Activated CD4-positive, CD25-positive, alpha-beta regulatory T cell (primary cell): ENCODE measurements at regions not wholly inside any gene's neighbourhood (a gene's known extent, or its start where the extent isn't known, plus 50 kb on each side); places are given as distances from the start of the nearest gene placed in this dataset.
"Not testable (repeated sequence)": the region's sequence is repeated elsewhere in the genome, so short reads cannot be mapped to it uniquely, and the experiment has no call there.

ENCODE experiments used
- DNase-seq, 4 experiments: peaks; one replicate each; lab custom pipeline; 2025; lab: John Stamatoyannopoulos, UW

DNA sequence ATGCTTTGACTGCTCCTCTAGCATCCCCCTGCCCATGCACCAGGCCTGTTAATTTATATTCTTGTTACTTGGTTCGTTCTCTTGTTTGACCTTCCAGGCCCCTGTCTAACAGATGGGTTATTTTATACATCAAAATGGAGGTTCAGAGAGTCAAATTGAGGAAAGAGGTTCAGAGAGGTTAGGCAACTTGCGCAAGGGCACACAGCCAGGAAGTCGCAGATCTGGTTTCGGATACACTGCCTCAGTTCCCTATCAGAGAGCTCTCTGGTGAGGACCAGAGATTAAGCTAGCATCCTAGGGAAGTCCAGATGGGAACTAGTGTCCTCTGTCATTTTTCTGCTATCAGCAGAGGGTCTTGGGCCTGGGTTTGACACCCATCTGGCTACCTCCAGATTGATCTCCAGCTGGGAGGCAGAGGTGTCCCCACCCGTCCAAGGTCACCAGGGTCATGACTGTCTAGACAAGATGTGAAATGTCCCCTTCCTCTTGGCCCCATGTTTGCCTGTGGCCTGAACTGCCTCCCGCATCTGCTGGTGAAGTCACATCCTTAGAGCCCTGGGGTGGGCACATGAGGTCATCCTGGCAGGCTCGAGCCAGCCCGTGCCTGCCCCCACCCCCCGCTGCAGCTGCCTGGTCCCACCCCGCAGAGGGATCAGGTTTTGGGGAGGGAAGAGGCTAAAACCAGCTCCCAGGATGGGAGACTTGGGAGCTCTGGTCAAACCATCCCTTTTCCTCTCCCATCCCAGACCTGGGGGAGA, 84.3 kb upstream of the NCOR2 start:
- no peak for DNase-seq

DNA sequence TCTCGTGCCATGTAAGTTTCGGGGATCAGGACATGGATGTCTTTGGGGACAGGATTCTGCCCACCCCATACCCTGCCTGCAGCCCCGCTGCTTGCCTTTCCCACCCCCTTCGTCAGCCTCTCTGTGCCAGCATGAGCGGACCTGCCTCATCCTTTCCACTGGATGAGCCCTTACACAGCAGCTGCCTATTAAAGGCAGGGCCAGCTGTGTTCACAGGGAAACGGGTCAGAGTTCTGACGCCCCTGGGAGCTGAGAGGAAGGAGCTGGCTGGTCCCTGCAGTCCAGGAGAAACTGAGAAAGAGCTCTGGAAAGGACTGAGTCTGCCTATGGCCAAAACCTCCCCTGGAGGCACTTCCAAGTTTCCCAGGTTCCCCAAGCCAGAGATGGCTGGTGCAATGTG, 83.5 kb upstream of the NCOR2 start:
- DNase-seq, result no peak

DNA sequence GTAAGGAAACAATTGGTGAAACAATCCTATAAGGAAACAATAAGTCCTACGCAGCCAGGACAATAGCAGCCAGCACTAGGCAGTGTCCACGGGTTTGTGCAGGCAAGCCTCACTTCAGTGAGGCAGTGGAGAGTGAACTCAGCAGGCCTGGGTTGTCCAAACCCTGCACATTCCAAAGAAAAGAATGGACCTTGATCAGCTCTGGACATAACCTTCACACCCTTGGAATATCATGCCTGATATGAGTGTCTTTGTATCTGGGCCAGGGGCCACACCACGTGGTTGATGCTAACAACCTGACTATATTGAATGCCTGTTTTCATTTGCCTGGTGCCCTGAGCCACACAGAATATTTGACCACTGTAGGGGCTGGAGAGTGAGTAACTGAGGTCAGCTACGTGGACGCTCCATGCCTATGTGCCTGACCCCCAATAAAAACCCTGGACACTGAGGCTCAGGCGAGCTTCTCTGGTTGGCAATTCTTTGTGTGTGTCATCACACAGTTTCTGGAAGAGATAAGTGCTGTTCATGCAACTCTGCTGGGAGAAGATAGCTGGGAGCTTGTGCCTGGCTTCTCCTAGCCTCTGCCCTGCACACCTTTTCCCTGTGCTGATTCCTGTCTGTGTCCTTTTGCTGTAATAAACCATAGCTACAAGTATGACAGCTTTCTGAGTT, 81.4 kb upstream of the NCOR2 start:
- DNase-seq, result no peak

DNA sequence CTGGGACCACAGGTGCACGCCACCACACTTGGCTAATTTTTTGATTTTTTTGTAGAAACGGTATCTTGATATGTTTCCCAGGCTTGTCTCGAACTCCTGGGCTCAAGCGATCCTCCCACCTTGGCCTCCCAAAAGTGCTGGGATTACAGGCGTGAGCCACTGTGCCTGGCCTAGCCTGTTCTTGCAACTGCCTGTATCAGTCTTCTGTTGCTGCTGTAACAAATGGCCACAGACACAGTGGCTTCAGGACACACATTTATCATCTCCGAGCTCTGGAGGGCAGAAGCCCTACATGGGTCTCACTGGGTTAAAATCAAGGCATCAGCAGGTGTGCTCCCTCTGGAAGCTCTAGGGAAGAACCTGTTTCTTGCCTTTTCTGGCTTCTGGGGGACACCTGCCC, 79.9 kb upstream of the NCOR2 start:
- DNase-seq, result no peak

DNA sequence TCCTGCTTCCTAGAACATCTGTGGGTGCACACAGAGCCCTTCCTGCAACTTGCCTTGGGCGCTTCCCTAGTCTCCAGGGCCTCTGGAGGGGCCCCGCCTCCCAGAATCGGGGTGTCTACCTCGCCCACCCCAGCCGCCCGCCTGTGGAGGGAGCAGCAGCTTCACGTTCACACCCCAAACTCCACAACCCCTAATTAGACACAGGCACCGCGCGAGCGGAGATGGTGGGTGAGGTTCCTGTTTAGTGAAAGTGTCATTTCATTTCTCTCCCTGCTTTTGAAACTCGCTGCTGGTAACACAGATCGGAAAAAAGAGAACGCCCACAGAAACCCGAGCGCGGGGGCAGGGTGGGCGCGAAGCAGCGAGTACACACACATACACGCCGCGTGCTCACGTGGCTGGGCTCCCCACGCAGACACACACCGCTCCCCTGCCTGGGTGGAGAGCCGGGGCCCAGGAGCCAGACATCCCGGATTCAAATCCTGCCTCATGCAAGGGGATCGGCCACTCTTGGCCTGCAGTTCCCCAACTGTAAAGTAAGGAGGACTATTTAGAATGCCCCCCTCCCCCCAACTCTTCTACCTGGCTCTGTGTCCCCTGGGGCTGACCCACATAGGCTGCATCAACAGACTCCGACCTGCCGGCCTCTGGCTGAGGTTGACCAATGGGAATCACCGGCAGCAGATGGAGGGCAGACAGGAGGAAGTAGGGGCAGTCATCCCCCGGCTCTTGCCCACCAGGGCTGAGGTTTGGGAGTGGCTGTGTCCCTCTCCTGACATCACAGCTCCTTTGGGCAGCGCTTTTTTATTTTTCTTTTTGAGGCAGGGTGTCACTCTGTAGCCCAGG, 79.2 kb upstream of the NCOR2 start:
- DNase-seq, result no peak

DNA sequence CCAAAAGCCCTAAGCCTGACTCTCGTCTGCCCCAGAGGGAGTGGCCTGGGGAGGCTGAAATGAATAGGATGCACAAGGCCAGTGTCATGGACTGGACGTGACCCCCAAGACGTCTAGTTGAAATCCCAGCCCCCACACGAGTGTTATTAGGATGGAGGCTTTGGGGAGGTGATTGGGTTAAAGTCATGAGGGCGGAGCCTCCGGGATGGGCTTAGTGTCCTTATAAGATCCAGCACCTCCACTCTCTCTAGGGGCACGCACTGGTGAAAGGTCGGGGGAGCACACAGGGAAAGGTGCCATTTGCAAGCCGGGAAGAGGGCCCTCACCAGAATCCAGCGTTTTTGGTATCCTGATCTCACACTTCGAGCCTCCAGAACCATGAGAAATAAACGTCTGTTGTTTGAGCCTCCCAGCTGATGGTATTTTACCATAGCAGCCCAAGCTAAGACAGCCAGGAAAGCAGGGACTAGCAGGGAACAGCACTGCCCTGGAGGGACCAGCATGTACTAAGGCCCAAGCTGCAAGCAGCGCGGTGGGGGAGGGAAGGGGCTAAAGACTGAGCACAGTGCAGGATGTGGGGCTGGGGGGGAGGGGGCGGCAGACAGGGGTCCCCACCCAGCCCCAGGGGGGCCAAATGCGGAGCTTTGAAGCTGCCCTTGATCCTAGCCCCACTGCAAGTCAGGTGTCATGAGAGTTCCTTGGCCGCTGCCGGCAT, 78.3 kb upstream of the NCOR2 start:
- DNase-seq, result no peak

DNA sequence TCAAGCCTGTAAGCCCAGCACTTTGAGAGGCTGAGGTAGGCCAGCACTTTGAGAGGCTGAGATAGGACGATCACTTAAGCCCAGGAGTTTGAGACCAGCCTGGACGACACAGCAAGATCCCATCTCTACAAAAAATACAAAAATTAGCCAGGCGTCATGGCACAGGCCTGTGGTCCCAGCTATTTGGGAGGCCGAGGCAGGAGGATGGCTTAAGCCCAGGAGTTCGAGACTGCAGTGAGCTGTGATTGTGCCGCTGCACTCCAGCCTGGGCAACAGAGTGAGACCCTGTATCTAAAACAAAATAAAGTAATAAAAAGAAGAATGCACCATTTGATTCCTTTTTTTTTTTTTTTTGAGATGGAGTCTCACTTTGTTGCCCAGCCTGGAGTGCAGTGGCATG, 76.4 kb upstream of the NCOR2 start:
- DNase-seq, result not testable (repeated sequence)

DNA sequence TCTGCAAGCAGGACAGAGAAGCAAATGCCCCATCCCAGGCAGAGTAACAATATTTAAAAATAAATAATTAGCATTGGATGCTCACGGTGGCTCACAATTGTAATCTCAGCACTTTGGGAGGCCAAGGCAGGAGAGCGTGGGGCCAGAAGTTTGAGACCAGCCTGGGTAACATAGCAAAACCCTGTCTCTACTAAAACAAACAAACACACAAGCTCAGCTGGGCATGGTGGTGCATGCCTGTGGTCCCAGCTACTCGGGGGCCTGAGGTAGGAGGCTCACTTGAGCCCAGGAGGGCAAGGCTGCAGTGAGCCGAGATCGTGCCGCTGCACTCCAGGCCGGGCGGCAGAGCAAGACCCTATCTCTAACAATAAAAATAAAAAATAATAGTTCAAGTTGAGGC, 74.7 kb upstream of the NCOR2 start:
- DNase-seq, result no peak

DNA sequence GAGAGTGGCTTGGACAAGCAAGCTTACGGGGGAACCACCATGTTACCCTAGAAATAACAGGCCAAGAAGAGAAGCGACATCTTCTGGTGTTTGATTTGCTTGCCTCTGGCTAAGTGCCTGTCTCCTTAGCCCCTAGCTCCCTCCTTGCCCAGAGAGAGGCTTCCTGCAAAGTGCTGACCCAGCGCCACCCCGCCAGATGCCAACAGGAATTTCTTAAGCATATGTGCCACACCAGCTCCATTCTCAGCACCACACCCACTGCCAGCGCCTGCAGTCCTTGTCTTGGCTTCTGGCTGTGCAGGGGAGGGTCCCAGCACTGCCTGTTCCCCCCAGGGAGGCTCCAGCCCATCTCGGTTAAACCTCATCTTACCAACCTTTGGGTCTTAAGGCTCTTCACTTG, 74.2 kb upstream of the NCOR2 start:
- DNase-seq, result no peak

DNA sequence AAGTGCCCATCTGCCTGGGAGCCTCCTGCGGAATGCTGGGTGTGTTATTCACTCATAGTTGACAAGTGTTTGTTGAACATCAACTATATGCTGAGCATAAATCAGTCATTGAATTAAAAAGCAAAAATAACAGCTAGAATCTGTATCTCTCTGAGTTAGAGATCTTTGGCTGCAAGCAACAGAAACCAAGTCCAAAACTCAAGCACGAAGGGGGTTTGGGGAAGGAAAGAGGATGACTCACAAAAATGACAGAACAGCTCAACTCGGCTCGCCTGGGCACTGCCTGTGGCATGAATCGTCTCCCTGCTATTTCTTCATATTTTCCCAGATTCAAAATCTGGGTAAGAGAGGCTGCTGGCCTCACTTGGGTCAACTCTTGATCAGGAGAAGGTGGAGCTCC, 72.6 kb upstream of the NCOR2 start:
- DNase-seq, result no peak

DNA sequence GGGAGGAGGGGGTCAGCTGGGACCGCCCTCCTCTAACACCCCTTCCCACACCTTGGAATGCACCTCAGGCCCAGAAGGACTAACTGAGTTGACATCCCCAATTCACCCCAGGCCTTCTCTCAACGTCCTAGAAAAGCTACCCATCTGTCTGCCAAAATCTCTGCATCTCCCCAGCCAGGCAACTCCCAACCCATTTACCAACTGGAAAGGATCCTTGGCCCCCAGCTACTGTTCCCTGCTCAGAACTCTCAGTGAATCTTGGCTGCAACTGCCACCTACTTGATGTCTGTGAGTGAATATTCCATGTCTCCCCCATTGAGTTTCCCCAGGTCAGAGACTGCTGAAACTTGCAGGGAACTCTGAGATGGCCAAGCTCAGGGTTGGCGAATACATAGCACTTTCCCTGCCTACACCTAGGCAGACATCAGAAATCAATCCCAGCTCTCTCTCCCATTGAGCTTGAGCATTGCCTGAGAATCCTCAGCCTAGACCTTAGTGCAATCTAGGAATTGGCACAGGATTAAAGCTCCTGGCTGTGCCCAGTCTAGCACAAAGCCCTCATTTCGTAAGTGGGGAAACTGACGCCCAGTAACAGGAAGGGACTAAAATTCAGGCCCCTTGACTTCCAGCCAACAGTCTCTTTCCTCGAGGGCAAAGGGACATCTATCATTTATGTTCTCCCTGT, 71.9 kb upstream of the NCOR2 start:
- no peak for DNase-seq

DNA sequence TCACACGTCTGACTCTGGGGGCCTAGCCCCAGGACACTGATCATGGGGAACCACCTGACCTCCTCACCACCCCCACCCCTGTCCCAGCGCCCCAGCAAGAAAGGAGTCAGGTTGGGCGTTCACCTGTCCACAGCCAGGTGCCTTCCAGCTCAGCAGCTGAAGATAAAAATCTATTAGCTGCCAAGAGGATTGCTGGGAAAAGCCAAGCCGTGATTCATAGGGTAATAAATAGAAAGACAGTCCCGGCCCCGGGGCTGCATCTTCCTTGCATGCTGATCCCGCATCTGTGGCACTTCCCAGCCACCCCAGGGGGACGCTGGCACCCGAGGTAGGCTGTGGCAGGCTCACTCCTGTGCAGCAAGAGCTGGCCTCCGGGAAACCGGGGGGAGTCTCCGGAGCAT, 70.2 kb upstream of the NCOR2 start:
- no peak for DNase-seq

DNA sequence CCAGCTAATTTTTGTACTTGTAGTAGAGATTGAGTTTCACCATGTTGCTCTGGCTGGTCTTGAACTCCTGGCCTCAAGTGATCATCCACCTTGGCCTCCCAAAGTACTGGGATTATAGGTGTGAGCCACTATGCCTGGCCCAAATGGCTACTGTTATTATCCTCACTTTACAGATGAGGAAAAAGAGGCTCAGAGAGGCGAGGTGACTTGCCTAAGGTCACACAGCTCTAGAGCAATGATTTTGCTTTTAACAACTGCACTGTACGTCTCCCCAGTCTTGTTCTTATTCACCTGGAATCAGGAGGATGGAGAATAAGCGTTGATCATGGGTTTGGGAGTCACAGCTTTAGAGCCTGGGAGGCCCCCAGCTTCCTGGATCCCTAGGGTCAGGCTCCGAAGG, 69.8 kb upstream of the NCOR2 start:
- DNase-seq, result no peak

DNA sequence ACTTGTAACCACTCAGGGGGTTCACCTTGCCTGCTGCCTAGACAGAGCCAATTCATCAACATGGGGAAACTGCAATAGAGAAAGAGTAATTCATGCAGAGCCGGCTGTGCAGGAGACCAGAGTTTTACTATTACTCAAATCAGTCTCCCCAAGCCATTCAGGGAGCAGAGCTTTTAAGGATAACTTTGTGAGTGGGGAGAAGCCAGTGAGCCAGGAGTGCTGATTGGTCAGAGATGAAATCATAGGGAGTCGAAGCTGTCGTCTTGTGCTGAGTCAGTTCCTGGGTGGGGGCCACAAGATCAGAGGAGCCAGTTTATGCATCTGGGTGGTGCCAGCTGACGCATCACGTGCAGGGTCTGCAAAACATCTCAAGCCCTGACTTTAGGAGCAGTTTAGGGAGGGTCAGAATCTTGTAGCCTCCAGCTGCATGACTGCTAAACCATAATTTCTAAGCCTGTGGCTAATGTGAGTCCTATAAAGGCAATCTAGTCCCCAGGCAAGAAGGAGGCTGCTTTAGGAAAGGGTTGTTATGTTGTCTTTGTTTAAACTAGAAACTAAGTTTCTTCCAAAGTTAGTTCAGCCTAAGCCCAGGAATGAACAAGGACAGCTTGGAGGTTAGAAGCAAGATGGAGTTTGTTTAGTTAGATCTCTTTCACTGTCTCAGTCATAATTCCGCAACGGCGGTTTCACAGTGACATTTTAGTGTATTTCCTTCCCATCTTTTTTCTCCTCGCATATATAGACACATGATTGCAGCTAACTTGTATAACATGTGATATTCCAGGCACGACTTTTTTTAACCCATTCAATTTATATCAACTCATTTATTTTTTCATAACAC, 68.9 kb upstream of the NCOR2 start:
- DNase-seq, result peak in 2 of 4 experiments; percentile 18

DNA sequence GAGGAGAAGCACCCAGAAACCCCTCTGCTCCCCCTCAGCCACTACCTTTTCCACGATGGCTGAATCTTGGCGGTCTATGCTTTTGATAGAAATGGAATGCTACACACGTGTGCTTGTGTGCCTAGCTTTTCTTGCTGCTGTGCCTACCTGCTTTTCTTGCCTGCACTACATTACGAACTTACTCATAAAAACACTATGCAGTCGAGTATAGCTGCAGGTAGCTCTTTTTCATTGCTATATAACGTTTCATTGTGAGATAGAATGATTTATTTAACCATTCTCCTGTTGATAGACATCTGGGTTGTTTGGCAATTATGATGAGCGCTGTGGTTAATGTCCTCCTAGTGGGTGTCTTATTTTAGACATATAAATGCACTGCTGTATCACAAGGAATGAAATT, 67.9 kb upstream of the NCOR2 start:
- DNase-seq, result no peak

DNA sequence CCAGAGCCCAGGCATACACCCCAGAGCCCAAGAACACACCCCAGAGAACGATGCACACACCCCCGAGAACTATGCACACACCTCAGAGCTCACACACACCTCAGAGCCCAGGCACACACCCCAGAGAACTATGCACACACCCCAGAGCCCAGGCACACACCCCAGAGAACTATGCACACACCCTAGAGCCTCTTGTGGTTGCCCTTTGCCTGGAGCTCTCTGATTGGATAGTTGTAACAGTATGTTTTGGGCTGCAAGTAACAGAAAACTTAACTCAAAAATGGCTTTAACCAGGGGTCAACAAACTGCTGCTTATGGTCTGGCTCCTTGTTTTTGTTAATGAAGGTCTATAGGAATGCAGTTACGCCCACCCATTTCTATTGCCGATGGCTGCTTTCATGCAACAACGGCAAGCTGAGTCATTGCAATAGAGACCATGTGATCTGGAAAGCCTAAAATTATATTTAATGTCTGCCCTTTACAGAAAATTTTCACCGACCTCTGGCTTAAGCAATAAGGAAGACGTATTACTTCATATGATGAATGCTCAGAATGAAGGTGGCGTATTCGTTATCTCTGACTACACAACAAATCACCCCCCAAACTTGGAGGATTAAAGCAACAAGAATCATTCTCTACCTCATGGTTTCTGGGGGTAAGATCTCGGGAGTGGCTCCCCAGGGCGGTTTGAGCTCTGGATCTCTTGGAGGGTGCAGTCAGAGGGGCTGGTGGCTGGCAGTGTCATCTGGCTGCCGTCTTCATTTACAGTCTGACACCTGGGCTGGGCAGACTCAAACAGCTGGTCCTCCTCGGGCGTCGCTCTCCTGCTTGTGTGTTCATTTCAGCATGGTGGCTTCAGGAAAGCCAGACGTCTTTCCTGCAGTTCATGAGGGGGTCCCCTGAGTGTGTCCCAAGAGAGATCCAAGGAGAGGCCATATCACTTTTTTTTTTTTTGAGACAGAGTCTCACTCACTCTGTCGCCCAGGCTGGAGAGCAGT, 66.3 kb upstream of the NCOR2 start:
- no peak for DNase-seq

DNA sequence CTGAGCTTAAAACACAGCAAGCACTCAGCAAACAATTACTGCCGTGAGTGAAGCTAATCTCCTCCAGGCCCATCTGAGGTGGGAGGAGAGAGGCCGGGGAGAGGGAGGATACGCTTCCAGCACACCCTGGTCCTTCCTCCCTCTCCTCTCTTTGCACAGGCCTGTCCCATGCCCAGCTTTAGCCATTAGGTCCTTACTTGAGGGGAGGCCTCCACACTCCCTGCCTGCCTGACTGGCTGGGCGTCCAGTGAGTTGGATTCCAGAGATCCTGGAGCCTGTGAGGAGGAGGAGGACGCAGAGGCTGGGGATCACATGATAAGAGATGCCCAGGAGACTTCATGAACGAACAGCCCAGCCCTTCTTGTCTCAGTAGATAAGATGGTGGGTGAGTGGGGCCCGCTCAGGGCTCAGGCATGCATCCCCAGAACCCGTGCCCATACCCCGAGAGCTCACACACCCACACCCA, 65.1 kb upstream of the NCOR2 start:
- DNase-seq, result no peak

DNA sequence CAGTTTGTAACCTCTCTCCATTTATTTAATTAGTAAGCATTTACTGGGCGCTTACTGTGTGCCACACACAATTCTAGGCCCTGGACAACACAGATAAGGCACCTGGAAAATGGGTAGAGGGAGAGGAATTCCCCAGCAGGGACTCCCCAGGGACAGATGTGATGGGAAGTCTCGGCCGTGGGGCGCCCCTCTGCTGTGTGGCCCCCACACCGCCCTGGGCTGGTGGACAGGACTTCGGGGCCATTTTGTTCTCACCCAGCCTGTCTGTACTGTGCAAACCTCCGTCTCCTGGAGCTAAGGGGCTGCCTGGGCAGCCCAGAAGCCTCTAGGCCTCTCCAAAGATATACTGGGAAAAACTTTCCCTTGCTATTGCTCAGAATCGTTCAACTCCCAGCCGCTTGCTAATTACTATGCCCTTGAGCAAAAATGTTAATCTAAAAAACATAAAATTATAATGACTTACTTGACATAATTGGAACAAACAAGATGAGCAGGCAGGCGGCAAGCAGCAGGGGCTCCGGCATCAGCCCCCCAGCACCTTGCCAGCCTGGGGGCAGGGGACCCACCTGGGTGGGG, 64.4 kb upstream of the NCOR2 start:
- DNase-seq, result no peak

DNA sequence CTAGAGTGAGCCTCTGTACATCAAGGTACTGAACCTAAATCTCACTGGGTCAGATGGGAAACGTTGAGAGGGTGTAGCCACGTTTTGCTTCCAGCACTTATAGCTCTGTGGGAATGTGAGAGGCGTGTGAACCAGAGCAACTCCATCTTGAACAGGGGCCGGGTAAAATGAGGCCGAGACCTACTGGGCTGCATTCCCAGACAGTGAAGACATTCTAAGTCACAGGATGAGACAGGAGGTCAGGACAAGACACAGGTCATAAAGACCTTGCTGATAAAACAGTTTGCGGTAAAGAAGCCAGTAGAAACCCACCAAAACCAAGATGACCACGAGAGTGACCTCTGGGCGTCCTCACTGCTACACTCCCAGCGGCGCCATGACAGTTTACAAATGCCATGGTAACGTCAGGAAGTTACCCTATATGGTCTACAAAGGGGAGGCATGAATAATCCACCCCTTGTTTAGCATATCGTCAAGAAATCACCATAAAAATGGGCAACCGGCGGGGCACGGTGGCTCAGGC, 63.4 kb upstream of the NCOR2 start:
- DNase-seq, result no peak
